OCI-LY7 (cell line): ENCODE measurements at regions not wholly inside any gene's neighbourhood (a gene's known extent, or its start where the extent isn't known, plus 50 kb on each side); places are given as distances from the start of the nearest gene placed in this dataset.

Source experiments
- CTCF ChIP-seq: fragments of 200-600 bp; sonication (generic); conservative IDR thresholded peaks from 2 replicates; pipeline ENCODE4 v1.5.1; 2014; ENCODE audit warnings: mild to moderate bottlenecking, antibody characterized with exemption, low read length, moderate library complexity, mixed read lengths
- EZH2phosphoT487 ChIP-seq: fragments of 200-600 bp; sonication (generic); IDR thresholded peaks from 2 replicates; pipeline ENCODE4 v1.6.1; 2018; ENCODE audit warnings: low read depth, borderline replicate concordance, mild to moderate bottlenecking, mixed run types, antibody characterized with exemption, low read length, moderate library complexity, mixed read lengths

- TF ChIP-seq CTCF (no peak), EZH2phosphoT487 (no peak)
Measured at GRCh38 chr13:77817521-77817920, 101.1 kb downstream of the EDNRB start.
